GM18951 (cell line): ENCODE measurements at regions not wholly inside any gene's neighbourhood (a gene's known extent, or its start where the extent isn't known, plus 50 kb on each side); places are given as distances from the start of the nearest gene placed in this dataset.
"Not testable (repeated sequence)": the region's sequence is repeated elsewhere in the genome, so short reads cannot be mapped to it uniquely, and the experiment has no call there.

Experiments used
- POLR2A ChIP-seq: IDR thresholded peaks from 4 replicates; pipeline ENCODE4 v1.6.1; 2011; ENCODE audit warnings: mild to moderate bottlenecking; ENCODE audit not compliant: insufficient read length, insufficient read depth; ENCODE audit errors: extremely low read depth
- in situ Hi-C: fragments of 300-500 bp; cut with MboI; formaldehyde crosslinking; loops from one replicate; pipeline ENCODE4 v1.12.0; 2022; ENCODE audit warnings: low sequenced_read_pairs, mixed read lengths, inconsistent platforms; ENCODE audit not compliant: unreplicated experiment

GRCh38 chr17:33709881-33710280 lies 416.8 kb upstream of the ASIC2 start:
- TF ChIP-seq POLR2A = no peak
- in situ Hi-C loops = no loop called here

GRCh38 chr17:33712120-33712519 lies 419.0 kb upstream of the ASIC2 start:
- in situ Hi-C loops = no loop called here
- TF ChIP-seq POLR2A = no peak

- no peak for TF ChIP-seq POLR2A
- in situ Hi-C loops = no loop called here
These were observed 423.9 kb upstream of the ASIC2 start for GRCh38 chr17:33716957-33717356.

- in situ Hi-C loops = not testable (repeated sequence)
These were observed 430.6 kb upstream of the ASIC2 start for GRCh38 chr17:33723736-33724135.

DNA sequence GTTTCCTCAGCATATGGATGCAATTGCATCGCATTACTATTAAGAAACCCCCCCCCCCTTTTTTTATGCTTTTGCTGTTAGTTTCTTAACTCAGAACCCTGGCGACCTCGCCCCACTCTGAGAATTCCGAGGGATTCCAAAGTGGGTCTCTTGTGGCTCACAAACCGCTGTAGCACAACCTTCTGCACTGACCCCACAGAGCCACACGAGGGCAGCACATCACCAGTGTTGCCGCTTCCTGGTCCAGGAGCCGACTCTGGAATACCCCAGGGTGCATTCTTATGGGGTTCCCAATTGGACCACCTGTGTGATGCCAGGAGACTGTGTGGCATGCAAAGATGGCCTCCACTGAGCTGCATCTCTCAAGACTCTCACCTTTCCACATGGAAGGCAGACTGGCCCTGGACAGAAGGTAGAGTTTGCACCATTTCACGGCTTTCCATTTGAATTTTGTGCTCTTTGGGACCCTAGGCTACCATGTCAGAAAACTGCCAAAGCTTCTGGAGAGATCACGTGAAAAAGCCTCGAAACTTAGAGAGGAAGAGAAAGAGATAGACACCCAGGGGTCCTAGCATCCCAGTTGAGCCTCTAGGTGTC lies 432.7 kb upstream of the ASIC2 start:
- in situ Hi-C loops = no loop called here
- no peak for TF ChIP-seq POLR2A

- no peak for TF ChIP-seq POLR2A
- in situ Hi-C loops = no loop called here
These were observed 437.0 kb upstream of the ASIC2 start for GRCh38 chr17:33730131-33730530.

- in situ Hi-C loops = no loop called here
- TF ChIP-seq POLR2A = no peak
These were observed 439.0 kb upstream of the ASIC2 start for GRCh38 chr17:33732116-33732515.

DNA sequence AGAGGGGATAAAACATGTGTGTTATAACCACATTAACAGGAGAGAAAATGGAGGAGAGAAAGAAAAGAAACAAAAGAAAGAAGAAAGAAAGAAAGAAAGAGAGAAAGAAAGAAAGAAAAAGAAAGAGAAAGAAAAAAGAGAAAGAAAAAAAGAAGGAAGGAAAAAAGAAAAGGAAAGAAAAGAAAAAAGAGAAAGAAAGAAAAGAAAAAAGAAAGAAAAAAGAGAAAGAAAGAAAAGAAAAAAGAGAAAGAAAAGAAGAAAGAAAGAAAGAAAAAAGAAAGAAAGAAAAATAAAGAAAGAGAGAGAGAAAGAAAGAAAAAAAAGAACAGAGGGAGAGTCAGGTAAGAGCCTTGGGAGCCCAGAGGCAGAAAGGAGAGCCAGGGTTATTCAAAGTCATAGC lies 446.6 kb upstream of the ASIC2 start:
- in situ Hi-C loops = no loop called here
- TF ChIP-seq POLR2A = no peak

GRCh38 chr17:33745047-33745760 lies 452.1 kb upstream of the ASIC2 start:
- in situ Hi-C loops = no loop called here
- TF ChIP-seq POLR2A = no peak

GRCh38 chr17:33749171-33749570 lies 456.1 kb upstream of the ASIC2 start:
- TF ChIP-seq POLR2A = no peak
- in situ Hi-C loops = no loop called here

GRCh38 chr17:33750943-33751701 lies 458.0 kb upstream of the ASIC2 start:
- in situ Hi-C loops = no loop called here
- no peak for TF ChIP-seq POLR2A

DNA sequence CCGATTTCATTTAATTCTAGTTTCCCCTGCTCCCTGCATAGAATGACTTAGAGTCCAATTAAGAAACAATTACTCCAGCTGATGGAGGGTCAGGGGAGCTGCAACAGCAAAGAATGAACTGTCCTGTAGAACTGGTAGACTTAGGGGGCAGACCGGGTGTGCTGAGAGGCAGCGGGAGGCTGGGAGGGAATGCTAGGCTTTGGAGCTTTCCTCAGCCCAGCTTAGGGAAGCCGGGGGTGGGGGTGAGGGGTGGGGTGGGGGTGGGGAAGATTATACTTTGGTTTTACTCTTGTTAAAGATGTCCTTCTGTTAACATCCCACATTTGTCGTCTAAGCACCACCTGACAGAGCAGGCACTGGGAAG lies 458.6 kb upstream of the ASIC2 start:
- TF ChIP-seq POLR2A = no peak
- in situ Hi-C loops = no loop called here

- in situ Hi-C loops = no loop called here
- TF ChIP-seq POLR2A = no peak
These were observed 460.4 kb upstream of the ASIC2 start for GRCh38 chr17:33753452-33753851.

DNA sequence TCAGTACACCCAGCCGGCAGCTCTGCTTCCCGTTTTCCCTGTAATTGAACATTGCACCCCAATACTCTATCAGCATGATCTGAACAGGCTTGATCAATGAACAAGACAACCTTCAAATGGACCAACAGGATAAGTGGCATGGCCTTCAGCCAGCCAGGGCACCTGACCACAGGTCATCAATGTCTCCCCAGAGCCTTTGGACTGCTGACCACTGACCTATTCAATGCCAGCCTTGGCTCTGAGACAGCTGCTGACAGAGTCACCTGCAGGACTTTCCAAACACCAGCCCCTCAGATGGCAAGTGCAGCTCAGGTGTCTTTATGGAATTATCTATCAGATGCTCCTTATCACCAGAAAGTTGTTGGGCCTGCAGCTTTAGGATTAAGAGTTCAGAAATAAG lies 462.9 kb upstream of the ASIC2 start:
- in situ Hi-C loops = no loop called here
- no peak for TF ChIP-seq POLR2A

DNA sequence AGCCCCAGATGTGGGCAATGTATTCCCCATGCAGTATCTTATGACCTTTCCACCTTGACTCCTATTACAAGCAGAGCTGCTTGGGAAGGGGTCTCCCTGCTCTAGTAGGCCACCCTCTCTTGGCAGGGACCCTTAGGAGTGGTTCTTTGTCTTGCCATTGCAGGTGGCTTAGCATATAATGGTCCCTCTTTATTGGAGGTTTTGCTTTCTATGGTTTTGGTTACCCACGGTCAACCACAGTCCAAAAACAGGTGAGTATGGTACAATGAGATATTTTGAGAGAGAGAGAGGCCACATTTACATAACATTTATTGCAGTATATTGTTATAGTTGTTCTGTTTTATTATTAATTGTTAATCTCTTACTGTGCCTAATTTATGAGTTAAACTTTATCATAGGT lies 472.8 kb upstream of the ASIC2 start:
- TF ChIP-seq POLR2A = no peak
- in situ Hi-C loops = no loop called here
